NCI-H2081 treated with DMSO at 0.1 percent for 48 hours (cell line): ENCODE measurements at regions not wholly inside any gene's neighbourhood (a gene's known extent, or its start where the extent isn't known, plus 50 kb on each side); places are given as distances from the start of the nearest gene placed in this dataset.
"Not testable (repeated sequence)": the region's sequence is repeated elsewhere in the genome, so short reads cannot be mapped to it uniquely, and the experiment has no call there.

ENCODE experiments used
- DNase-seq: peaks from one replicate; lab custom pipeline; 2025; lab: John Stamatoyannopoulos, UW

DNA sequence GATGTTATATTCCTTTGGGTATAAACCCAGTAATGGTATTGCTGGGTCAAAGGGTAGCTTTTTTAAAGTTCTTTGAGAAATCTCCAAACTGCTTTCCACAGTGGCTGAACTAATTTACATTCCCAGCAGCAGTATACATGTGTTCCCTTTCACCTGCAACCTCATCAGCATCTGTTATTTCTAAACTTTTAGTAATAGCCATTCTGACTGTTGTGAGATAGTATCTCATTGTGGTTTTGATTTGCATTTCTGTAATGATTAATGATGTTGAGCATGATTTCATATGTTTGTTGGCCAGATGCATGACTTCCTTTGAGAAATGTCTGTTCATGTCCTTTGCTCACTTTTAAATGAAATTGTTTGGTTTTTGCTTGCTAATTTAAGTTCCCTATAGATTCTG lies 553.1 kb downstream of the SLCO4C1 start:
- not testable (repeated sequence) for DNase-seq

- DNase-seq: no peak
Observed at GRCh38 chr5:101728933-101729332, 567.2 kb downstream of the SLCO4C1 start.

DNA sequence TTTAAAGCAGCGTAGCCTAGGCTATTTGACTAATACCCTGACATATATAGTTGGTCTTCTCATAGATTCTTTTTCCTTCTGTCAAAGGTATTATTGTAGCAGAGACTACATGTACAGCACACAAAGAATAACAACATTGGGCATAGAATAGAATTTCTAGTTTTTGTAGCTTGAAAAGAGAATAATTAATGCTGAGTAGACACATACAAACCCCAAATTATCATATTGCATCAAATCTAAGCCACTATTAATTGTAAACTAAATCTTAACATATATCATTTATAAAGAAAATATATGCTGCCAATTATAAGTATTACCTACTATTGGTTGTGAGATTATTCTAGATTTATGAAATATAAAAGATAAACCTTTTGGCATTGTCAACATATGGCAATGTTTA lies 574.5 kb downstream of the SLCO4C1 start:
- DNase-seq: no peak

DNA sequence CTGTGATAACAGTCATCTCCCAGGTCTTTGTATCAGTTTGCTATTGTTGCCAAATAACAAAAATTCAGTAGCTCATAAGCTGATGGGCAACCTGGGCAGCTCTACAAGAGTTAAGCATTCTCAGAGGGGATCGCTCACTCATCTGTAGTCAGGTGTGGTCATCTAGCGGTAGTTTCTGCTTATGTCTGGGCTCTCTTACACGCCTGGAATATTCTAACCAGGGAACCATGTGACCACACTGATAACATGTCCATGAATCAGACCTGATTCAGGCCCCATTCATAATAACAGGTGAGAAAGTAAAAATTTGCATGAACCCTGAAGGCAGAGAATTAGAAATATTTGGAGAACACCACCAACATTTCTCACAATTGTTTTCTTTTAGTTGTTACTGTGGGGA lies 576.1 kb downstream of the SLCO4C1 start:
- no peak for DNase-seq

DNA sequence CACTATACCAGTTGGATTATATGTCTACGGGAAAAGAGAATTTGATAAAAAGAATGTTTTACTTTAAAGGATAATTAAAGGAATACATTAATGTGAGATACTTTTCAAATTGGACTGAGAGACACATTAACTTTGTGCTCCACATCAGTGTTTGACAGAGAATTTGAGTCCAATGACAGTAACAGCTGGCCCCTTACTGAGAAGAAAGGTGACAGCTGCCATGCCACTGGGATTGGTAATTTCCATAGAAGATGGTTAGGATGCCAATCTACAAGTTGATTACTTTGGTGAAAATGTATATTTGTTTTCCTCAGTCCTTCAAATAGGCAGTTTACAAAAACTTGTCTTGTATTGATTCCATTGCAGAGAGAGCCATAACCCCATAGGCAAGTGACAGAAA lies 578.4 kb downstream of the SLCO4C1 start:
- no peak for DNase-seq

GRCh38 chr5:101716941-101717340 lies 579.1 kb downstream of the SLCO4C1 start:
- no peak for DNase-seq

- DNase-seq: not testable (repeated sequence)
Observed at GRCh38 chr5:101715790-101716189, 580.3 kb downstream of the SLCO4C1 start.

- DNase-seq: no peak
Observed at GRCh38 chr5:101689306-101689705, 606.8 kb downstream of the SLCO4C1 start.

- no peak for DNase-seq
Observed at GRCh38 chr5:101688156-101688555, 607.9 kb downstream of the SLCO4C1 start.

DNA sequence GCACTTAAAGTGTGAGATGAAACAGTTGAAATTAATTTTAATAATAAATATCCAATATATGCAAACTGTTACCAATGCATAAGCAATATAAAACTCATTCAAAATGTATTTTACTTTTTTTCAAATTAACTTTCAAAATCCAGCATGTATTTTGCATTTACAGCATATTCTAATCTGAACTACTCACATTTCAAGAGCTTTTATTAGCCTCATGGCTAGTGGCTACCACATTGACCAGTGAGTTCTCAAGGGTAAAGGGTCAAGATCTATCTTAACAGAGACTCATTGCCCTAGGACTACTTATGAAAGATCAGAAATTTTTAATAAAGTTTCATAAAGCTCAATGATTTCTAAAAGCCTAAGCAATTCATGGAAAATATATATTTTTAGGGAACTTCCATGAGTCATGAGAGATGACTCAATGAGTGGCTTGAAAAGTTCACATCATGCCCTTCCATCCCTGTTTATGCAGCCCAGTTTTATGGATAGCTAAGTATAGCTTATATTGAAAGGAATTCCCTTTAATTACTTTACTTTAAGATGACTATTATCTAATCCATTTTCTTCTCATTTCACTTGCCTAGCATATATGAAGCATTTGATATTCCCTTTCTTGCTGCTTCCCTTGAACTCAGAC lies 608.6 kb downstream of the SLCO4C1 start:
- no peak for DNase-seq

- no peak for DNase-seq
Observed at GRCh38 chr5:101686536-101687157, 609.4 kb downstream of the SLCO4C1 start.

DNA sequence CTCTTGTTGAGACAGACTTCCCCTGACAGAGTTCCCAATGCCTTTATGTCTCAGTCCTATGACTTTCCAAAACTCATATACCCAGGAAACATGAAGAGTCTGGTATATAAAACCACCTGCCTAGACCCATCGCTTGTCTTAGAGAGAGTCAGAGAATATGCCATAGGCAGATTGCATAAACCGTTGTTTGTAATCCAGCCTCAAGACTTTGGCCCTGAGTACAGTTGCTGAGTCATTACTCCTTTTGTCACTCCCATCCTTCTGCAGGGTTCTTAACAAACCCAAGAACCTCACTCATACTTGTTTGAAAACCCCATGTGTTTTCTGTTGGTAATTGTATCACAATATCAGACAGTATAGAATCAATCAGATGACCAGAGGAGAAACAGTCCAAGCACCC lies 616.3 kb downstream of the SLCO4C1 start:
- DNase-seq: no peak

- peak; percentile 3 for DNase-seq
Observed at GRCh38 chr5:101678481-101679193, 617.4 kb downstream of the SLCO4C1 start.

DNA sequence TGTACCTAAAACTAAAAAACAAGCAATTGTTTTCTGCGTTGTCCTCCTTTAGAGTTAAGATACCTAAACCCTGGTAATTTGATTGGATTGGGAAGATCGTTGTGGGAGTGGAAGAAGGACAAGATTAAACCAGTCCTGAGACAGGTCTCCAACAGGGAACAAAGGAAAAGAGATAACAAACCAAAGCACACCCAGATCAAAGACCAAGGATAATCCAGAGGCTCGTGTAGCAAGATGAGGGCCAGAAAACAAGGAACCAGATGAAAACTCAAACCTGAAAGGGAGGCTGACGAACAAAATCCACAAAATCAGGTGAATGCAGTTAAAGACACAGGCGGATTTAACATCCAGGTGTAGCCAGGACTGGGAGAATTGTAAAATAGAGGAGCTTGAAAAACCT lies 618.1 kb downstream of the SLCO4C1 start:
- DNase-seq: no peak

- no peak for DNase-seq
Observed at GRCh38 chr5:101676646-101677045, 619.4 kb downstream of the SLCO4C1 start.

GRCh38 chr5:101675510-101676219 lies 620.4 kb downstream of the SLCO4C1 start:
- peak; percentile 41 for DNase-seq

GRCh38 chr5:101673120-101673519 lies 623.0 kb downstream of the SLCO4C1 start:
- DNase-seq: no peak

DNA sequence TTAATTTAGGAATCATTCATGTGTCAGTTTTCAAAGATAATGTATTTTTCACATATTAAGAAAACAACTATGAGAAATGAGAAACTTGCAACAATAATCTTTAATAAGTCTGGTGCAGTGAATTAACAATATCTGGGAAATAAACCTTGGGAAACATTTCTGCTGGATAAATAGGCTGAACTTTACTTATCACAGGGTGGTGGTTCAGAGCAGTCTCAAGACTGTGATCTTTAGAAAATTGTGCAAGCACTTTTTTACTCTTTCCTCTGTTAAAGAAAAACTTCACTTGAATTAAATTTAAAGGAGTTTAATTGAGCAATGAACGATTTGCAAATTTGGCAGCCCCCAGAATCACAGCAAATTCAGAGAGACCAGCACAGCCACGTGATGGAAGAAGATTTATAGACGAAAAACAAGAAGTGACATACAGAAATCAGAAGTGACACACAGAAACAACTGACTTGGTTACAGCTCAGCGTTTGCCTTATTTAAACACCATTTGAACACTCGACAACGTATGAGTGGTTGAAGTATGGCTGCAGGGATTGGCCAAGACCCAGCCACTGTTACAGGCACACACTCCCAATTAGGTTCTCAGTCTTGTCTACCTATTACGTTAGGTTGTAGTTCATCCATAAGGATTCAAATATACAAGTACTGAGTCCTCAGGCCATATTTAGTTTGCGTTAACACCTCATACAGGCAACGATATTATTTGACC lies 631.9 kb downstream of the SLCO4C1 start:
- DNase-seq: no peak

DNA sequence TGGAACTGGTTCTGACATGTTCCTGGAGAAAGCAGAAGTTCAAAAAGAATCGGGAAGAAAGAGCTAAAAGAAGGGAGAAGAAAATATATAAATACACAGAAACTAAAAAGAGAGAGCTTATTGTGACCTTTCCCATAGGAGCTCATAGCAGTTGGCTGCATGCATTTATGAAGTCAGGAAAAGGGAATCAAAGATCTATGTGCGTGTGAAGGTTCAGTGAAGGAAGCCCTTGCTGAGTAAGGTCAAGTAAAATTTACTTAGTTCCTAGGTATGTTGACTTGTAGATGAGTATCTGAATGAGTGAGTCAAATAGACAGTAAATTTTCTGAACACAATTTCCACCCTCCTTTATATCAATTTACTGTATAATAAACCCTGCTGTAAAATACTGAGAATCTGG lies 632.5 kb downstream of the SLCO4C1 start:
- DNase-seq: no peak

DNA sequence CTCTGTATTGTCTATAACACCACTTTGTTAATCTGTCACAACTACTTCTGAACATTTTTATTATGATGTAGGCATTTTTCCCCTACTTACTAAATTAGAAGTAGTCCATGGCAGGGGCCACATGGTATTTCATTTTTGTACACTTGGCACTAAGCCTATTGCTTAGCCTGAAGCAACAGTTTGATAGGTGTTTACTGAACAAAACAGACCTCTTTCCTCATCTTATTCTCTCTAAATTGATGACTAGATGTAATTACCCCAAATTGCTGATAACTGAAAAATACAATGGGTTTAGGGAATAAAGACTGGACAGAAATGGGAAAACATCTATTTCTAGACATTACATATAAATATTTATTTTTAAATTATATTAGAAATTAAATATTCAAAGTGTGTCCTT lies 633.8 kb downstream of the SLCO4C1 start:
- no peak for DNase-seq

DNA sequence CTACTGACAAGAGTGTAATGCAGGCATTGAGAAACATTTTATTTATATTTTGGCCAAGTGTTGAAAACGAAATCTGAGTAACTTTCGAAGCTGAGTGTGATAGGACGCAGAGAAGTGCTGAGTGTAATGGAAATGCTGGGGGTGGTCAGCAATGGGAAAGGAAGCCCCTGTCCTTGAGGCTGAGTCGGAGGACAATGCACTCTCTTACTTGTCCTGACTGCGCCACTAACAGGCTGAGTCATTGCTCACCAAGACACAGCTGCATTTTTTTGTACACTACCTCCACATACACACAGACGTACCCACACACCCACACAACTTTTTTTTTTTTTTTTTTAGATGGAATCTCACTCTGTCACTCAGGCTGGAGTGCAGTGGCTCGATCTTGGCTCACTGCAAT lies 637.7 kb downstream of the SLCO4C1 start:
- no peak for DNase-seq

DNA sequence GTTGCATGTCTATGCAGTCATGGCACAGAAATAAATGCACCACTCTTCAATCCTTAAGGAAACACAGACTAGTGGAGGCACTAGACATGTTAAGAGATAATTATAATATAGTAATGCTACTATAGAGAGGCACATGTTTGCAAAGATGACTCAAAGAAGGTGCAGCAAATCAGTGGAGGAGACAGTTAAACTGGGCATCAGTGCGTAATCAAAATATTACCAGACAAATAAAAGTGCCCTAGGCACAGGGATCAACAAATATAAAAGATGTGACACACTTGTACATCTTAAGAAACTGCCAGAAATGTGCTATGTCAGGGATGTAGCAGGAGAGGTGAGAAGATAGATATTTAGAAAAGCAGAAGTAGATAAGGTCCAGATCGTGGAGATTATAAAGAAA lies 642.1 kb downstream of the SLCO4C1 start:
- no peak for DNase-seq
